ENCODE measurements at regions not wholly inside any gene's neighbourhood (a gene's known extent, or its start where the extent isn't known, plus 50 kb on each side); places are given as distances from the start of the nearest gene placed in this dataset.

GRCh38 chr18:45384137-45384961, 230.9 kb upstream of the SLC14A2 start:
- no peak overlapping the region for H3K9ac ChIP-seq
- H3K4me3 ChIP-seq (IDR thresholded peaks at IDR 0.05; ENCODE audit: insufficient read depth, low read depth, low read length) = no peak overlapping the region
- H3K36me3 ChIP-seq (ENCODE audit: insufficient read depth) = no peaks in the 10 kb centered on the region
- no peaks in the 10 kb centered on the region for H3K4me1 ChIP-seq (ENCODE audit: low read depth, poor library complexity, severe bottlenecking)
- H4K20me1 ChIP-seq (ENCODE audit: insufficient read depth) = no peaks in the 10 kb centered on the region
- H2AFZ ChIP-seq (ENCODE audit: low read depth) = no peak overlapping the region
- no peaks in the 10 kb centered on the region for H3K27me3 ChIP-seq (ENCODE audit: insufficient read depth, low read depth)
- H3K79me2 ChIP-seq (ENCODE audit: insufficient read depth, low read depth) = no peaks in the 10 kb centered on the region
- no peak overlapping the region for H3K27ac ChIP-seq
- TF ChIP-seq CTCF (conservative IDR thresholded peaks at IDR 0.05; ENCODE audit: low read depth, low read length) = peak; percentile 98
- H3K4me2 ChIP-seq = no peak overlapping the region

- no peak overlapping the region for H3K4me3 ChIP-seq (IDR thresholded peaks at IDR 0.05; ENCODE audit: insufficient read depth, low read depth, low read length)
- TF ChIP-seq CTCF (conservative IDR thresholded peaks at IDR 0.05; ENCODE audit: low read depth, low read length) = no peak
- no peaks in the 10 kb centered on the region for H3K79me2 ChIP-seq (ENCODE audit: insufficient read depth, low read depth)
- H3K27ac ChIP-seq = no peak overlapping the region
- H3K36me3 ChIP-seq (ENCODE audit: insufficient read depth) = no peaks in the 10 kb centered on the region
- H3K27me3 ChIP-seq (ENCODE audit: insufficient read depth, low read depth) = no peaks in the 10 kb centered on the region
- H3K4me2 ChIP-seq = no peak overlapping the region
- H3K4me1 ChIP-seq (ENCODE audit: low read depth, poor library complexity, severe bottlenecking) = no peaks in the 10 kb centered on the region
- no peak overlapping the region for H3K9ac ChIP-seq
- H2AFZ ChIP-seq (ENCODE audit: low read depth) = no peak overlapping the region
- H4K20me1 ChIP-seq (ENCODE audit: insufficient read depth) = no peaks in the 10 kb centered on the region
These were observed 230.3 kb upstream of the SLC14A2 start for GRCh38 chr18:45384962-45385315.

- Histone ChIP-seq H3K27me3 (ENCODE audit: insufficient read depth, low read depth) (no peaks in the 10 kb centered on the region), H3K9ac (no peak overlapping the region), H3K4me1 (ENCODE audit: low read depth, poor library complexity, severe bottlenecking) (no peaks in the 10 kb centered on the region), H3K79me2 (ENCODE audit: insufficient read depth, low read depth) (no peaks in the 10 kb centered on the region), H3K4me2 (no peak overlapping the region), H2AFZ (ENCODE audit: low read depth) (no peak overlapping the region), H3K4me3 (IDR thresholded peaks at IDR 0.05; ENCODE audit: insufficient read depth, low read depth, low read length) (no peak overlapping the region), H3K27ac (no peak overlapping the region), H4K20me1 (ENCODE audit: insufficient read depth) (no peaks in the 10 kb centered on the region), H3K36me3 (ENCODE audit: insufficient read depth) (no peaks in the 10 kb centered on the region)
- TF ChIP-seq CTCF (conservative IDR thresholded peaks at IDR 0.05; ENCODE audit: low read depth, low read length) = peak; percentile 84
These were observed 229.1 kb upstream of the SLC14A2 start for GRCh38 chr18:45386041-45386655.

- H3K4me3 ChIP-seq (IDR thresholded peaks at IDR 0.05; ENCODE audit: insufficient read depth, low read depth, low read length) = no peak overlapping the region
- no peaks in the 10 kb centered on the region for H3K27me3 ChIP-seq (ENCODE audit: insufficient read depth, low read depth)
- no peak overlapping the region for H2AFZ ChIP-seq (ENCODE audit: low read depth)
- H4K20me1 ChIP-seq (ENCODE audit: insufficient read depth) = no peaks in the 10 kb centered on the region
- no peaks in the 10 kb centered on the region for H3K79me2 ChIP-seq (ENCODE audit: insufficient read depth, low read depth)
- no peak overlapping the region for H3K9ac ChIP-seq
- no peak overlapping the region for H3K27ac ChIP-seq
- H3K36me3 ChIP-seq (ENCODE audit: insufficient read depth) = no peaks in the 10 kb centered on the region
- no peaks in the 10 kb centered on the region for H3K4me1 ChIP-seq (ENCODE audit: low read depth, poor library complexity, severe bottlenecking)
- TF ChIP-seq CTCF (conservative IDR thresholded peaks at IDR 0.05; ENCODE audit: low read depth, low read length) = no peak
- no peak overlapping the region for H3K4me2 ChIP-seq
These were observed 228.0 kb upstream of the SLC14A2 start for GRCh38 chr18:45387229-45387628.

Data from KMS-11 (cell line).